Stimulated activated memory B cell treated with anti-CD40 and anti-IgM and Interleukin-4, amounts not matched to agents 10 μg/mL and 1 μg/mL and 100 μg/mL, for 72 hours (primary cell): ENCODE measurements at regions not wholly inside any gene's neighbourhood (a gene's known extent, or its start where the extent isn't known, plus 50 kb on each side); places are given as distances from the start of the nearest gene placed in this dataset.
"Not testable (repeated sequence)": the region's sequence is repeated elsewhere in the genome, so short reads cannot be mapped to it uniquely, and the experiment has no call there.

Source experiments
- ATAC-seq: fragments of 150-1000 bp; cut with Tn5 transposase; 2 replicates; pipeline ENCODE4 v1.10.0; 2021
- H3K27ac Mint-ChIP-seq: one replicate; pipeline ENCODE4 v1.8.0; 2022; ENCODE audit warnings: mild to moderate bottlenecking, mixed read lengths
- H3K27me3 Mint-ChIP-seq: one replicate; pipeline ENCODE4 v1.8.0; 2022; ENCODE audit warnings: mixed read lengths
- H3K36me3 Mint-ChIP-seq: one replicate; pipeline ENCODE4 v1.8.0; 2022; ENCODE audit warnings: mixed read lengths
- H3K4me1 Mint-ChIP-seq: one replicate; pipeline ENCODE4 v1.8.0; 2022; ENCODE audit warnings: mixed read lengths
- H3K4me3 Mint-ChIP-seq: one replicate; pipeline ENCODE4 v1.8.0; 2022; ENCODE audit warnings: mild to moderate bottlenecking, moderate library complexity, mixed read lengths
- H3K9me3 Mint-ChIP-seq: one replicate; pipeline ENCODE4 v1.8.0; 2022; ENCODE audit warnings: mixed read lengths

DNA sequence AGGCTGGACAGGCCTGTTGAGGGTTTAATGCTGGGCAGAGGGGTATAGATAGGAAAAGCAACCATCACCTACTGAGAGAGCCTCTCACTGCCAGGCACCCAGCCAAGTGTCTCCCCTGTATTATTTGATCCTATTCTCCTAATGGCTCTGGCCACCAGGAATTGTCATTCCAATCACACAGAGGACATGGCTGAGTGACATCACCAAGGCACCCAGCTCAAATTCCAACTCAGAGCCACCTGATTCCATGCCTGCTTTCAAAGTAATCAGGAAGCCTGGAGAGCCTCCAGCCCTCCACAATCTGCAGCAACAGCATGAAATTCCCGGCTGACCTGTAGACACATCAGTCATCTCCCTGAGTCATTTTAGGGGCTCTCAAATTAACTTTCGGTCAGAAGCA, 368.9 kb upstream of the C16orf82 start:
- Mint-ChIP-seq H3K4me3 (no peak overlapping the region), H3K36me3 (no peaks in the 10 kb centered on the region), H3K27ac (no peak overlapping the region), H3K4me1 (no peaks in the 10 kb centered on the region), H3K27me3 (peaks cover 10% of the 10 kb centered on the region), H3K9me3 (peaks cover 23% of the 10 kb centered on the region)
- no peak for ATAC-seq

DNA sequence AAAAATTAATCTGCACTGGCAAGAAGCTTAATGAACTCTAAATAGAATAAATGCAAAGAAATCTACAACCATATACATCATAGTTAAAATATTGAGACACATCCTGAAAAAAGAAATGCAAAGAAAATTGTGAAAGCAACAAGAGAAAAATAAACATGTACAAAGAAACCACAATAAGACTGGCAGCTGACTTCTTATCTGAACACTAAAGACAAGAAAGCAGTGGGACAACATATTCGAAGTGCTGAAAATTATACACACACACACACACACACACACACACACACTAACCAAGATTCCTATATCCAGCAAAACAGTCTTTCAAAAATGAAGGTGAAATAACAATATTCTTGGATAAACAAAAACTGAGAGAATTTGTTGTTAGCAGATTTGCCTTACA, 366.5 kb upstream of the C16orf82 start:
- Mint-ChIP-seq H3K4me1 (no peaks in the 10 kb centered on the region), H3K4me3 (no peak overlapping the region), H3K27ac (no peak overlapping the region), H3K27me3 (peaks cover 10% of the 10 kb centered on the region), H3K36me3 (no peaks in the 10 kb centered on the region), H3K9me3 (peaks cover 23% of the 10 kb centered on the region)
- no peak for ATAC-seq

DNA sequence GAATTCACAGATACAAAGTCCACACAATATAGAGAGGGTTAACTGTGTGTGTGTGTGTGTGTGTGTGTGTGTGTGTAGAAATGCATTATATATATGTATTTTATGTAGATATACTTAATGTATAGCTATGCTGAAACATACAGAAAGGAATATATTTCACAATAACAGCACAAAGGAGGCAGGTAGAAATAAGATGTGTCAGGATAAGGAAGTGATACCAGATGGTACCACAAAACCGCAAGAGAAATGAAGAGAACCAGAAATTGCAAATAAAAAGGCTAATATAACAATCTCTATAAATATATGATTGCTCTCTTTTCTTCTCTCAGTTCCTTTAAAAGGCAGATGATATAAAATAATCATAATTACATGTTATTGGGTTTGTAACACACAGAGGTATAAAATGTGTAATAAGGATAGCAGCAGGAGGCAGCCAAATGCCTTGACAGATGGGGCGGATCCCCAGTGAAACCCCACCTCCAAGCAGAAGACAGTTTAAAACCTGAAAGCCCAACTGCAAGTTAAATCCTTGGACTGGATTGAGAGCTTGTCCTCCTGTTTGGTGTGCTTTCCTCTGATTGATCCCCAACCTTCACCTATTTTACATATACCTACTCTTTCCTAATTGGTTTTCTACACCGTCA, 365.4 kb upstream of the C16orf82 start:
- Mint-ChIP-seq H3K4me1 (no peaks in the 10 kb centered on the region), H3K9me3 (peaks cover 20% of the 10 kb centered on the region), H3K27ac (no peak overlapping the region), H3K36me3 (no peaks in the 10 kb centered on the region), H3K27me3 (peaks cover 10% of the 10 kb centered on the region), H3K4me3 (no peak overlapping the region)
- no peak for ATAC-seq

DNA sequence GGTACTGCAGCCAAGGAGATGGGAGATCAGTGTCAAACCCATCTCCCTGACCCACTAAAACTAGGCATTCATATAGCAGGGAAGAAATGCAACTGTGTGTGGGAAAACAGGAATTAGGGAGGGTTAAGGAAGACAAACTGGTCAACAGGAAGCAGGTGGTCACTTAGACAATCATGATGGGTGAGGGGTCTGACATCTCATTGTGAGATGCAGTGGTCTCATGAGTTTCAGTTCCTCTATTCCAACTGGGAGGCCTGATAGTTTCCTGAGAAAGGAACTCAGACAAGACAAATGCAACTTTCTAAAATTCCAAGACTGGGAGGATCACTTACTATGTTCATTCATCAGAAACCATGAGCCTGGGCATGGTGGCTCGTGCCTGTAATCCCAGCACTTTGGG, 361.4 kb upstream of the C16orf82 start:
- H3K36me3 Mint-ChIP-seq = no peaks in the 10 kb centered on the region
- H3K27me3 Mint-ChIP-seq = peaks cover 10% of the 10 kb centered on the region
- H3K27ac Mint-ChIP-seq = no peak overlapping the region
- no peak overlapping the region for H3K4me3 Mint-ChIP-seq
- H3K9me3 Mint-ChIP-seq = peaks cover 23% of the 10 kb centered on the region
- ATAC-seq = no peak
- no peaks in the 10 kb centered on the region for H3K4me1 Mint-ChIP-seq

DNA sequence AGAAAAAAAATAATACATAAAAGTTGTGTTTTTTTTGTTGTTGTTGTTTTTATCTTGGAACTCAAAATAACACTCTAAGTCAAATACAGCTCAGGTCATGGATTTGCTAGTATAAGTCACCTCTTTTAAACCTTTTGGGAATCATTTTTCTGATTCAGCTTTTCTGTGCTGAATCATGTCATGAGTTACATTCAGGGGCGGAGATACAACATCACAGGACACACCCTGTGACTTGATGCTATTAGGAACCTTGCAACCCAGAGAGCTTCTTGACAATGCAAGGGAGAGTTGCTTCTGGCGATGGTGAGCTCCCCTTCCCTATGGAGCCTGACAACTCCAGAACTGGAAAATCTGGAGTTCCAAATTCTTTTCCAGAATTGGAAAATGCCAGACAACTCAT, 358.3 kb upstream of the C16orf82 start:
- no peaks in the 10 kb centered on the region for H3K27me3 Mint-ChIP-seq
- H3K36me3 Mint-ChIP-seq = no peaks in the 10 kb centered on the region
- H3K9me3 Mint-ChIP-seq = peaks cover 22% of the 10 kb centered on the region
- H3K4me3 Mint-ChIP-seq = no peak overlapping the region
- H3K4me1 Mint-ChIP-seq = no peaks in the 10 kb centered on the region
- no peak for ATAC-seq
- H3K27ac Mint-ChIP-seq = no peak overlapping the region

DNA sequence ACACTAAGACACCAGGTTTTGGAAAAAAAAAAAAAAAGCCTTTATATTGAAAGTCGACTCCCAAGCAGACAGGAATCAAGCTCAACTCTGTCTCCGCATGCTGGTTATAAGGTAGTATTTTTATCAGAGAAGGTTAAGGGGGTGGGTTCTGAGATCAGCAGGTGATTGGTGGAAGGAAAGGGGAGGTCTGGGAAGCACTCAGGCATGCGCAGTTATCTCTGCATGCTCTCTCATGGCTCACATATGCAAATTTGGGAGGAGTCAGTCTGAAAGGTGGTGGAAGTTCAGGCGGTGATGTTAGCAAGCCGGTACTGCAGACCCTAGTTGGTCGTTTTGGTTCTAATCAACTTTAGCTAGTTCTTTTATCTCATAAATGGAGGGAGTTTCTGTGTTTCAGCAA, 357.6 kb upstream of the C16orf82 start:
- H3K27ac Mint-ChIP-seq = no peak overlapping the region
- ATAC-seq = no peak
- H3K27me3 Mint-ChIP-seq = no peaks in the 10 kb centered on the region
- no peaks in the 10 kb centered on the region for H3K36me3 Mint-ChIP-seq
- peaks cover 22% of the 10 kb centered on the region for H3K9me3 Mint-ChIP-seq
- no peaks in the 10 kb centered on the region for H3K4me1 Mint-ChIP-seq
- H3K4me3 Mint-ChIP-seq = no peak overlapping the region

DNA sequence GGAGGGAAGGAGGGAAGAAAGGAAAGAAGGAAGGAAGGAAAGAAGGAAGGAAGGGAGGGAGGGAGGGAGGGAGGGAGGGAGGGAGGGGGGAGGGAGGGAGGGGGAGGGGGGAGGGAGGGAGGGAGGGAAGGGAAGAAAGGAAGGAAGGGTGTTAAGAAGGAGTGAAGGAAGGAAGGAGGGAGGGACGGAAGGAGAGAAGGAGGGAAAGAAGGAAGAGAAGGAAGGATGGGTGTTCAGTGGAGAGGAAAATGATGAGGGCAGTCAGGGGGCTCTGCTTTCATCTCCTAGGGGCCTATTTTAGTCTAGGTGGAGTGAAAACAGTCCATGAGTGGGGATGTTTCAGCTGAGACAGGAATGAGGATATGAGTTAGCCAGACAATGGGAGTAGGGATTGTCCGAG, 357.0 kb upstream of the C16orf82 start:
- Mint-ChIP-seq H3K4me1 (no peaks in the 10 kb centered on the region), H3K4me3 (no peak overlapping the region), H3K27ac (no peak overlapping the region), H3K27me3 (no peaks in the 10 kb centered on the region), H3K36me3 (no peaks in the 10 kb centered on the region), H3K9me3 (peaks cover 20% of the 10 kb centered on the region)
- no peak for ATAC-seq

DNA sequence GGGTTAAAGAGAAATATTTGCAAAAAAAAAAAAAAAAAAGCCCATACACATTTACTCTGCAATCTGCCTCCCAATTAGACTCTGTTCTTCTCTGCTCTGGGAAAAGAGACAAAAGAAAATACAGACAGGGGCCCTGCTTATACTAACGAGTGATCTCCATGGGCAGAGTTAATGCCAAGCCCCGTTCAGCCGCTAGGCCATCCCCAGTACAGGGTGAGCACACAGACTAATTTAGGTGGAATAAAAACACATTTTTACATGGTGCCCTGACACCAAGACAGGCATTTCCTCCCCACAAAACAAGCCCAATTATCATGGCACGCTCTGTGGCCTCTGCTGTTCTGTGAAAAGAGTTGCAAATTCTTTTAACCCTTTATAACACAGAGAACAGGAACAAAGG, 356.3 kb upstream of the C16orf82 start:
- H3K4me1 Mint-ChIP-seq = no peaks in the 10 kb centered on the region
- no peak overlapping the region for H3K4me3 Mint-ChIP-seq
- H3K27ac Mint-ChIP-seq = no peak overlapping the region
- H3K9me3 Mint-ChIP-seq = peaks cover 19% of the 10 kb centered on the region
- H3K36me3 Mint-ChIP-seq = no peaks in the 10 kb centered on the region
- ATAC-seq = no peak
- no peaks in the 10 kb centered on the region for H3K27me3 Mint-ChIP-seq

DNA sequence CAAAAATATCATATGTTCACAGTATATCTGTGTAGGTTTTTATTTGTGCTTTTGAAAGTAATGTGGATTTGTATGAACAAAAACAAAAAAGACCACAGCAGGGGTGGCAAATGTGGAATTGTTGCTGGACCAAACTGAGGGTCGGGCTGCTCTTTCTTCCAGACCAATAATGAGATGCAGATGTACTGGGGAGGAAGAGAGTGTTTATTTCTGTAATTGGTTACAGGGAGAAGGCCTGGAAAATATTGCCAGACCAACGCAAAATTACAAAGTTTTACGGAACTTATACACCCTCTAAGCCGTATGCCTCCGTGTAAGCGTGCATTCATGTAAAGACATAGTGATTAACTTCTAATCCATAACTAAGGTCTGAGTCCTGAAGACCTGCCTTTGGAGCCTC, 353.9 kb upstream of the C16orf82 start:
- Mint-ChIP-seq H3K4me3 (no peak overlapping the region), H3K4me1 (no peaks in the 10 kb centered on the region), H3K36me3 (no peaks in the 10 kb centered on the region), H3K9me3 (peaks cover 16% of the 10 kb centered on the region), H3K27me3 (no peaks in the 10 kb centered on the region), H3K27ac (no peak overlapping the region)
- no peak for ATAC-seq

DNA sequence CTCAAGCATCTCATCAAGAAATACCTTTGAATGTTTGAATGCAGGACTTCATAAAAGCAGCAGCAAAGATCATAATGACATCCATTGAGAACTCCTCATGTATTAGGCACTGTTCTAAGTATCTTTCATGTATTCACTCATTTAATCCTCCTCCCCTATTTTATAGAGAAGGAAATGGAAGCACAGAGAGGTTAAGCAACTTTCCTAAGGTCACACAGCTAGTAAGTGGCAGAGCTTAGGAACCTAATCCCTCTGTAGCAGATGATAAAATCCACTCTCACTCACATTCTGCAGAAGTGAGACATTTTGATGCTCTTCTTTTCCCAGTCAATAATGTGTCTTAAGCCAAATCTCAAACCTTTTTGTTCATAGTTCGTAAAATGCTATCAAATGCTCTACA, 350.8 kb upstream of the C16orf82 start:
- H3K27ac Mint-ChIP-seq = no peak overlapping the region
- H3K36me3 Mint-ChIP-seq = no peaks in the 10 kb centered on the region
- peaks cover 7% of the 10 kb centered on the region for H3K9me3 Mint-ChIP-seq
- ATAC-seq = no peak
- H3K4me1 Mint-ChIP-seq = no peaks in the 10 kb centered on the region
- H3K4me3 Mint-ChIP-seq = no peak overlapping the region
- no peaks in the 10 kb centered on the region for H3K27me3 Mint-ChIP-seq

DNA sequence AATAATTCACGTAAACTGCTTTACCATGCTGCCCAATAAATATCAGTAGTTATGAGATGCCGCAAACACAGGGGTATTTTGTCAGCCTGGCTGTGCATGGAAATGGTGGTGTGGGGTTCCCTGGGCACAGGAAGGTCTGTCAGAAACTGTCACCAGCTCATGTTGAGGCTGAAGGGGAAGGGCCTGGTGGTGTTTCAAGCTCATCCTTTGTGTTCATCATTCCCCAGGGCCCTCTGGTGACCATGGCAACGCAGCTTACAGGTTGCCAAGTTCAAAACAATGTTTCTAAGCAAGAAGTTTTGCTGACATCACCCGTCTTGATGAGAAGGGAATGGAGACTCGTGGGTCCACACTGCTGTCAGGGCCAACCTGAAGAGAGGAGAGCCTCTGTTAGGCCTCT, 348.9 kb upstream of the C16orf82 start:
- no peak for ATAC-seq
- H3K4me3 Mint-ChIP-seq = no peak overlapping the region
- no peaks in the 10 kb centered on the region for H3K4me1 Mint-ChIP-seq
- no peaks in the 10 kb centered on the region for H3K27me3 Mint-ChIP-seq
- H3K9me3 Mint-ChIP-seq = peaks cover 9% of the 10 kb centered on the region
- H3K27ac Mint-ChIP-seq = no peak overlapping the region
- H3K36me3 Mint-ChIP-seq = no peaks in the 10 kb centered on the region

DNA sequence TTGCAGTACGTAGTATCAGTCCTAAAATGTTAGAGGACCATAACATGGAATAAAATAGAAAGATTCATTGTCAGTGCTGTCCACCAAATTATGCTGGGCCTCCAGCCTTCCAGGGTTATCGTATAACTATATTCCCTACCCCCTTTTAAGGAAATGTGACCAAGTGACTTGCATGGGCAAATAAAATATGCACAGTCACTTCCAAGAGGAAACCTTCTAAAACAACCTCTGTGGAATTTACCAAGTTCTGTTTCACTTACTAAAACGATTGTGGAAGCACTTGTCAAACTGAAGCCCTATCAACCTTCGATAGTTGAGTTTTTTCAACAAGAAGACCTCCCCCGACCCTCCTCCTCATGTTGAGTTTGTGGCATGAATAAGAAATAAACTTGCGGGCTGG, 345.4 kb upstream of the C16orf82 start:
- Mint-ChIP-seq H3K27ac (no peak overlapping the region), H3K4me1 (no peaks in the 10 kb centered on the region), H3K36me3 (no peaks in the 10 kb centered on the region), H3K27me3 (peaks cover 8% of the 10 kb centered on the region), H3K9me3 (peaks cover 9% of the 10 kb centered on the region), H3K4me3 (no peak overlapping the region)
- ATAC-seq = no peak

DNA sequence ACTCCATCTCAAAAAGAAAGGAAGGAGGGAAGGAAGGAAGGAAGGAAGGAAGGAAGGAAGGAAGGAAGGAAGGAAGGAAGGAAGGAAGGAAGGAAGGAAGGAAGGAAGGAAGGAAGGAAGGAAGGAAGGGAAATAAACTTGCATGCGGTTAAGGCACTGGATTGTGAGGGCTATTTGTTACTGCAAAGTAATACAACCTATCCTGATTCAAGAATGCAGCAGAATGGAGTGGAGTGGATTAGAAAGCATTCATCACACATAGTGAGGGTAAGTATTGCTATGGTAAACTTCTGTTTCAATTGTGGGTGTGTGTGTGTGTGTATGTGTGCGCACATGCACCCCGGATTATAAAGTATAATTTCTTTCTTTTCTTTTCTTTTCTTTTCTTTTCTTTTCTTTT, 344.8 kb upstream of the C16orf82 start:
- H3K4me3 Mint-ChIP-seq, H3K4me1 Mint-ChIP-seq, H3K36me3 Mint-ChIP-seq, H3K27ac Mint-ChIP-seq, H3K9me3 Mint-ChIP-seq, ATAC-seq: not testable (repeated sequence)
- H3K27me3 Mint-ChIP-seq = peaks cover 14% of the 10 kb centered on the region

DNA sequence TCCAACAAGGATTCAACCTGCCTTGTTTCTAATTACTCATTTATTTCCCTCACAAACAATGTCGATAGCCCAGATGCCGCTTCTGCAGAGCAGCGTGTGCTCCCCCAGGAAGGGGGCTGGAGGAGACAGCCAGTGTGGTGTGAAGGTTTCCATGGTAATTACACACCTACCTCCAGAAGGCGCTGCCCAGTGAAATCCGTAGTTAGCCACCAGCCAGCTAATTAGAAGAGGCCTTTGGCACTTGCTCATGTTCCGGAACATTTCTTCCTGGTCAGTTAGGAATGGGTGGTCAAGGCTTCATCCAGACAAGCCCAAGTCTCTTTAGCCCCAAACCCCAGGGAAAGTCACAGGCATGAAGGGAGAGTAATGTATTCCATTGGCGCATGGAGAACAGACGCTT, 342.5 kb upstream of the C16orf82 start:
- Mint-ChIP-seq H3K36me3 (no peaks in the 10 kb centered on the region), H3K27ac (no peak overlapping the region), H3K9me3 (peaks cover 7% of the 10 kb centered on the region), H3K27me3 (peaks cover 14% of the 10 kb centered on the region), H3K4me3 (no peak overlapping the region), H3K4me1 (no peaks in the 10 kb centered on the region)
- ATAC-seq = no peak

DNA sequence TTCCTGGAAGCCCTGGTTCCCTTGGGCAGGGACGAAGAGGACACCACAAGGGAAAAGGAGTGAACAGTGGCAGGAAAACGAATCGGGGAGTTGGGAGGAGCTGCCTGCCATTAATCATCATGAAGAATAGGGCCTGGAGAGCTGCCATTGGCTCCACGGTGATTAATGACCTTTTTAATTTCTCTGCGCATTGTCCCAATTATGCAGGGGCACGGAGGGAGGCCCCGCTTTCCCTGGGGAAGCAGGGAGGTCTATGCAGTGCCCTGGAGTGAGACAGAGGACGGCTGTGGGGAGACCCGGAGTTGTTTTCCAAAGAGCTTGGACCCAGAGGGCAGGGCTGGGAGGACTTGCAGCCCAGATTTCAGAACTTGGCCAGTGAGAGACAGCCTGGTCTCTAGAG, 338.9 kb upstream of the C16orf82 start:
- Mint-ChIP-seq H3K4me3 (no peak overlapping the region), H3K4me1 (no peaks in the 10 kb centered on the region), H3K9me3 (peaks cover 3% of the 10 kb centered on the region), H3K36me3 (no peaks in the 10 kb centered on the region), H3K27me3 (peaks cover 14% of the 10 kb centered on the region), H3K27ac (no peak overlapping the region)
- no peak for ATAC-seq

DNA sequence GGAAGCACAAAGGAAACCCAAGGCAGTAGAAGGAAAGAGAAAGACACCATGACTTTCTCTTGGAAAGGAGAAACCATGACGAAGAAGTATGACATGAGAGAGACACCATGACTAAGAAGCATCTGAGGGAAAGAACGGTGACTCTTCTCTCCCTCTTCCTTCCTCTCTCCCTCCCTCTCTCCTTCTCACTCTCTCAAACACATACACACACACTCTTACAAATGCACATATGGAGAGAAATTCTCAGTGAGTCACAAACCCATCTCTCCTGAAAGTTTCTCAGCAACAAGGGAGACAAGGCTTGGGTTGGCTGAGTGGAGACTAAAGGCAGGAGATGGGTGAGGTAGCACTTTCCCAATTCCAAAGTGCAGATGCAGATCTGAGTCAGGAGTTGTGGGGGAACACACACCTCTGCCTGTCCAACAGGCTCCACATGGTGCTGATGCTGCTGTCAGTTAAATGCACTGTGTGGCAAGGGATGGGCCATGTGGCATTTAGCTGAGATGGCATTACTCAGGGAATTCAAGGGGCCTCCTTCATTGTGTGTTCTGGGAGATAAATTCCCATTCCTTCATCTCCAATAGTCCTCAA, 336.7 kb upstream of the C16orf82 start:
- ATAC-seq = no peak

More for the DNA sequence above, 336.7 kb upstream of the C16orf82 start:
- H3K4me1 Mint-ChIP-seq = no peaks in the 10 kb centered on the region
- H3K4me3 Mint-ChIP-seq = no peak overlapping the region
- peaks cover 14% of the 10 kb centered on the region for H3K27me3 Mint-ChIP-seq
- no peaks in the 10 kb centered on the region for H3K36me3 Mint-ChIP-seq
- no peak overlapping the region for H3K27ac Mint-ChIP-seq
- H3K9me3 Mint-ChIP-seq = peaks cover 3% of the 10 kb centered on the region
